A549 (cell line): ENCODE measurements at regions not wholly inside any gene's neighbourhood (a gene's known extent, or its start where the extent isn't known, plus 50 kb on each side); places are given as distances from the start of the nearest gene placed in this dataset.

ENCODE experiments used
- BCL3 ChIP-seq: fragments of >200 bp; sonication (Bioruptor Twin); formaldehyde crosslinking; IDR thresholded peaks from 3 replicates; pipeline ENCODE4 v1.6.1; 2016
- BHLHE40 ChIP-seq: IDR thresholded peaks from 2 replicates; pipeline ENCODE4 v1.6.1; 2012; ENCODE audit warnings: low read depth, low read length, inconsistent platforms
- CEBPB ChIP-seq, 2 experiments: fragments of >200 bp in 1 of 2; sonication (Bioruptor Twin) in 1 of 2; formaldehyde crosslinking in 1 of 2; IDR thresholded peaks; 2 replicates each; pipeline ENCODE4 v1.6.1; 2012 to 2016
- CTCF ChIP-seq: fragments of >200 bp; sonication (Bioruptor Twin); formaldehyde crosslinking; IDR thresholded peaks from 3 replicates; pipeline ENCODE4 v1.5.1; 2016
- E2F6 ChIP-seq: IDR thresholded peaks from 2 replicates; pipeline ENCODE4 v1.6.1; 2012; ENCODE audit warnings: low read depth, borderline replicate concordance
- ESRRA ChIP-seq: fragments of 150-350 bp; IDR thresholded peaks from 2 replicates; pipeline ENCODE4 v1.6.1; 2014; ENCODE audit warnings: mild to moderate bottlenecking, low read length, borderline replicate concordance
- POLR2A ChIP-seq: IDR thresholded peaks from 2 replicates; pipeline ENCODE4 v1.6.1; 2012; ENCODE audit warnings: mild to moderate bottlenecking, low read length
- SMC3 ChIP-seq: fragments of >200 bp; sonication (Bioruptor Twin); formaldehyde crosslinking; IDR thresholded peaks from 3 replicates; pipeline ENCODE4 v1.6.1; 2018; ENCODE audit warnings: inconsistent platforms

GRCh38 chr20:41935259-41935791 is 317.1 kb upstream of the CHD6 start:
- TF ChIP-seq E2F6 = no peak
- TF ChIP-seq CTCF = no peak
- no peak for TF ChIP-seq CEBPB (IDR thresholded peaks at IDR 0.05)
- no peak for TF ChIP-seq BCL3
- TF ChIP-seq ESRRA = no peak
- TF ChIP-seq BHLHE40 = no peak
- TF ChIP-seq POLR2A = no peak
- TF ChIP-seq SMC3 = no peak
